Upper lobe of right lung (tissue), 1 donor: ENCODE measurements at regions not wholly inside any gene's neighbourhood (a gene's known extent, or its start where the extent isn't known, plus 50 kb on each side); places are given as distances from the start of the nearest gene placed in this dataset.

ENCODE experiments used
- ATAC-seq: fragments of 200-7000 bp; cut with Tn5 transposase; one replicate; pipeline ENCODE4 v1.9.1; 2020; ENCODE audit warnings: mild to moderate bottlenecking, moderate library complexity
- DNase-seq: peaks from one replicate; pipeline ENCODE4 v3.0.0-alpha.2; 2020
- H3K27ac ChIP-seq: fragments of 200-600 bp; one replicate; pipeline ENCODE4 v1.8.0; 2022
- H3K27me3 ChIP-seq: fragments of 200-600 bp; one replicate; pipeline ENCODE4 v1.8.0; 2022; ENCODE audit warnings: mild to moderate bottlenecking
- H3K36me3 ChIP-seq: fragments of 200-600 bp; one replicate; pipeline ENCODE4 v1.8.0; 2022
- H3K4me1 ChIP-seq: fragments of 200-600 bp; one replicate; pipeline ENCODE4 v1.8.0; 2022
- H3K4me3 ChIP-seq: fragments of 200-600 bp; one replicate; pipeline ENCODE4 v1.8.0; 2022; ENCODE audit warnings: mild to moderate bottlenecking
- H3K9me3 ChIP-seq: fragments of 200-600 bp; one replicate; pipeline ENCODE4 v1.8.0; 2022
- intact Hi-C: fragments of 100-400 bp; cut with DNase I; formaldehyde crosslinking; loops from one replicate; pipeline ENCODE4 v1.11.0; 2022
- TF ChIP-seq, protein P1 (sequence below): fragments of 200-600 bp; IDR thresholded peaks from one replicate; pipeline ENCODE4 v1.8.0; 2022; ENCODE audit warnings: antibody characterized with exemption
- donor health status: DM: no; HTN: yes; CAD: no; lungs with severe emphysema.

- TF ChIP-seq, protein P1, sequence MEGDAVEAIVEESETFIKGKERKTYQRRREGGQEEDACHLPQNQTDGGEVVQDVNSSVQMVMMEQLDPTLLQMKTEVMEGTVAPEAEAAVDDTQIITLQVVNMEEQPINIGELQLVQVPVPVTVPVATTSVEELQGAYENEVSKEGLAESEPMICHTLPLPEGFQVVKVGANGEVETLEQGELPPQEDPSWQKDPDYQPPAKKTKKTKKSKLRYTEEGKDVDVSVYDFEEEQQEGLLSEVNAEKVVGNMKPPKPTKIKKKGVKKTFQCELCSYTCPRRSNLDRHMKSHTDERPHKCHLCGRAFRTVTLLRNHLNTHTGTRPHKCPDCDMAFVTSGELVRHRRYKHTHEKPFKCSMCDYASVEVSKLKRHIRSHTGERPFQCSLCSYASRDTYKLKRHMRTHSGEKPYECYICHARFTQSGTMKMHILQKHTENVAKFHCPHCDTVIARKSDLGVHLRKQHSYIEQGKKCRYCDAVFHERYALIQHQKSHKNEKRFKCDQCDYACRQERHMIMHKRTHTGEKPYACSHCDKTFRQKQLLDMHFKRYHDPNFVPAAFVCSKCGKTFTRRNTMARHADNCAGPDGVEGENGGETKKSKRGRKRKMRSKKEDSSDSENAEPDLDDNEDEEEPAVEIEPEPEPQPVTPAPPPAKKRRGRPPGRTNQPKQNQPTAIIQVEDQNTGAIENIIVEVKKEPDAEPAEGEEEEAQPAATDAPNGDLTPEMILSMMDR: no peak
- H3K36me3 ChIP-seq: no peaks in the 10 kb centered on the region
- DNase-seq: no peak
Measured at GRCh38 chr7:109545686-109546085, 976.0 kb downstream of the DNAJB9 start.

GRCh38 chr7:109549471-109550193, 980.0 kb downstream of the DNAJB9 start:
- ATAC-seq: no peak
- Histone ChIP-seq H3K9me3 (no peaks in the 10 kb centered on the region), H3K27ac (no peak overlapping the region), H3K4me1 (no peaks in the 10 kb centered on the region), H3K36me3 (no peaks in the 10 kb centered on the region), H3K4me3 (no peak overlapping the region), H3K27me3 (no peaks in the 10 kb centered on the region)
- intact Hi-C loops: no loop called here
- TF ChIP-seq, protein P1: no peak
- no peak for DNase-seq

More at GRCh38 chr7:109545686-109546085, 976.0 kb downstream of the DNAJB9 start:
- no peak for ATAC-seq
- no peak overlapping the region for H3K27ac ChIP-seq
- no peaks in the 10 kb centered on the region for H3K27me3 ChIP-seq
- no peaks in the 10 kb centered on the region for H3K9me3 ChIP-seq
- no peak overlapping the region for H3K4me3 ChIP-seq
- intact Hi-C loops: no loop called here
- H3K4me1 ChIP-seq: no peaks in the 10 kb centered on the region

DNA sequence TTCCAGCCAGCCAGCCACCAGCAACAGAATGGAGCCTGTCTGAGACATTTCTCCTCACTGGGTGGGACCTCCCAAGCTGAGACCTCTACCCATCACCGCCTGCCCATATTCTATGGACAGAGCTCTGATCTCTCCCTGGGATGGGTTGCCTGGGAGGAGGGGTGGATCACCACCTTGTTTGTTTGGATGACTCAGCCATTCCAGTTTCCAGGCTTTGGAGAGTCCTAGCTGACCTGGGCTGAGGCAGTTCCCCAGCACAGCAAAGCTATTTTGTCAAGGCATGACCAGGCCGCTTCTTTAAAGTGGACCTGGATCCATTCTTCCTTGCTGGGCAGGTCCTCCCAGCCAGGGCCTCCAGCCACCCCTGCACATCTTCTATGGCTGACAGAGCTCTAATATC, 982.3 kb downstream of the DNAJB9 start:
- DNase-seq: no peak
- Histone ChIP-seq H3K9me3 (no peaks in the 10 kb centered on the region), H3K4me1 (no peaks in the 10 kb centered on the region), H3K27me3 (no peaks in the 10 kb centered on the region), H3K27ac (no peak overlapping the region), H3K4me3 (no peak overlapping the region), H3K36me3 (no peaks in the 10 kb centered on the region)
- intact Hi-C loops: no loop called here
- no peak for ATAC-seq
- TF ChIP-seq, protein P1: no peak

DNA sequence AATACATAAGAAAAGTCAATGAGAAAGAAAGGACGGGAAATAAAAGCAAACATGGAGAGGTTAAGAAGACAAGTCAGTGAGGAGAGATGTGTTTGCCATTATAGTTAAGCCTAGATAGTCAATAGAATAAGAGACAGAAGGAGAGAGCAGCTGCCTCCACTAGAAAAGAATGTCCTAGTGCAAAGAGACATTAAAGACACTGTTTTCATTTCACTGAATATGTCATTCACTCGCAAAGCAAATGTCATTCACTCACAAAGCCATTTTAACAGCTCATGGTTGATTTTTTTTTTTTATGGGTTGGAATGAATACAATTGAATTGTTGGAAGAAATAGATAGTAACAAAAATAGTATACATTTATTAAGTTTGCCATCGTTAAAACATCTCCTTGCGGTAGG, 1007.6 kb downstream of the DNAJB9 start:
- intact Hi-C loops: no loop called here
- ATAC-seq: no peak
- H3K4me3 ChIP-seq: no peak overlapping the region
- no peak overlapping the region for H3K27ac ChIP-seq
- no peaks in the 10 kb centered on the region for H3K9me3 ChIP-seq
- no peak for DNase-seq
- no peaks in the 10 kb centered on the region for H3K27me3 ChIP-seq
- H3K36me3 ChIP-seq: no peaks in the 10 kb centered on the region
- TF ChIP-seq, protein P1: no peak
- no peaks in the 10 kb centered on the region for H3K4me1 ChIP-seq

GRCh38 chr7:109579901-109580300, 1010.2 kb downstream of the DNAJB9 start:
- H3K9me3 ChIP-seq: peaks cover under 1% of the 10 kb centered on the region
- intact Hi-C loops: no loop called here
- no peak overlapping the region for H3K4me3 ChIP-seq
- no peak overlapping the region for H3K27ac ChIP-seq
- no peaks in the 10 kb centered on the region for H3K4me1 ChIP-seq
- DNase-seq: no peak
- no peak for ATAC-seq
- TF ChIP-seq, protein P1: no peak
- no peaks in the 10 kb centered on the region for H3K36me3 ChIP-seq
- no peaks in the 10 kb centered on the region for H3K27me3 ChIP-seq
